IPS-NIHi7 (cell line): ENCODE measurements at regions not wholly inside any gene's neighbourhood (a gene's known extent, or its start where the extent isn't known, plus 50 kb on each side); places are given as distances from the start of the nearest gene placed in this dataset.
"Not testable (repeated sequence)": the region's sequence is repeated elsewhere in the genome, so short reads cannot be mapped to it uniquely, and the experiment has no call there.

Source experiments
- DNase-seq: peaks from one replicate; pipeline ENCODE4 v3.0.0; 2012; ENCODE audit warnings: mixed read lengths; ENCODE audit errors: extremely low spot score

- DNase-seq: no peak
Observed at GRCh38 chr7:155377071-155377837, 79.6 kb downstream of the INSIG1 start.

- no peak for DNase-seq
Observed at GRCh38 chr7:155377838-155378579, 79.9 kb upstream of the EN2 start.

- DNase-seq: no peak
Observed at GRCh38 chr7:155378580-155378934, 79.4 kb upstream of the EN2 start.

GRCh38 chr7:155378959-155379871 lies 78.7 kb upstream of the EN2 start:
- no peak for DNase-seq

- DNase-seq: peak; percentile 87
Observed at GRCh38 chr7:155380221-155380861, 77.6 kb upstream of the EN2 start.

- no peak for DNase-seq
Observed at GRCh38 chr7:155380976-155381851, 76.7 kb upstream of the EN2 start.

GRCh38 chr7:155381852-155382801 lies 75.8 kb upstream of the EN2 start:
- DNase-seq: no peak

- DNase-seq: no peak
Observed at GRCh38 chr7:155382802-155383171, 75.1 kb upstream of the EN2 start.

- DNase-seq: no peak
Observed at GRCh38 chr7:155383756-155384491, 74.0 kb upstream of the EN2 start.

- DNase-seq: no peak
Observed at GRCh38 chr7:155384751-155385150, 73.2 kb upstream of the EN2 start.

GRCh38 chr7:155385182-155385581 lies 72.7 kb upstream of the EN2 start:
- not testable (repeated sequence) for DNase-seq

- no peak for DNase-seq
Observed at GRCh38 chr7:155386608-155387007, 71.3 kb upstream of the EN2 start.

- DNase-seq: no peak
Observed at GRCh38 chr7:155387066-155387620, 70.8 kb upstream of the EN2 start.

- no peak for DNase-seq
Observed at GRCh38 chr7:155388561-155388960, 69.4 kb upstream of the EN2 start.

- DNase-seq: no peak
Observed at GRCh38 chr7:155391414-155391813, 66.5 kb upstream of the EN2 start.

GRCh38 chr7:155392726-155393570 lies 65.0 kb upstream of the EN2 start:
- DNase-seq: no peak

GRCh38 chr7:155394413-155394812 lies 63.5 kb upstream of the EN2 start:
- no peak for DNase-seq
